ENCODE measurements at regions not wholly inside any gene's neighbourhood (a gene's known extent, or its start where the extent isn't known, plus 50 kb on each side); places are given as distances from the start of the nearest gene placed in this dataset.

DNA sequence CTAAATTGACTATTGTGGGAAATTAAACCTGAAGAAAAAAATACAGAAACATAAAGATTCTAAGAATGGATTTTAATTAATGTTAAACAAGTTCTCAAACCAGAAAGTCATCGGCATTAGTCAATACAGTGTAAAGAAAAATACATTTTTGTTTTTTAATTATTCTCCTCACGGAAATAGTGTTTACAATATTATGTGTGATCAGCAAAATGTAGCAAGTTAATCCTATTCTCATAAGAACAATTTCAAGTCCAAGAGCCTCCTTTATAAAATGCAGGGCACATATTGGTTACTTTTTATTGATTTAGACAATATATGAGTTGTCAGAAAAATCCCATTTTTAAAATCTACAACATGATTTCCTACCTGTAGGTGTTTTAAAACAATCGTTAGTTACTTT lies 158.0 kb upstream of the MGAT4C start:
- TF ChIP-seq, protein P1, sequence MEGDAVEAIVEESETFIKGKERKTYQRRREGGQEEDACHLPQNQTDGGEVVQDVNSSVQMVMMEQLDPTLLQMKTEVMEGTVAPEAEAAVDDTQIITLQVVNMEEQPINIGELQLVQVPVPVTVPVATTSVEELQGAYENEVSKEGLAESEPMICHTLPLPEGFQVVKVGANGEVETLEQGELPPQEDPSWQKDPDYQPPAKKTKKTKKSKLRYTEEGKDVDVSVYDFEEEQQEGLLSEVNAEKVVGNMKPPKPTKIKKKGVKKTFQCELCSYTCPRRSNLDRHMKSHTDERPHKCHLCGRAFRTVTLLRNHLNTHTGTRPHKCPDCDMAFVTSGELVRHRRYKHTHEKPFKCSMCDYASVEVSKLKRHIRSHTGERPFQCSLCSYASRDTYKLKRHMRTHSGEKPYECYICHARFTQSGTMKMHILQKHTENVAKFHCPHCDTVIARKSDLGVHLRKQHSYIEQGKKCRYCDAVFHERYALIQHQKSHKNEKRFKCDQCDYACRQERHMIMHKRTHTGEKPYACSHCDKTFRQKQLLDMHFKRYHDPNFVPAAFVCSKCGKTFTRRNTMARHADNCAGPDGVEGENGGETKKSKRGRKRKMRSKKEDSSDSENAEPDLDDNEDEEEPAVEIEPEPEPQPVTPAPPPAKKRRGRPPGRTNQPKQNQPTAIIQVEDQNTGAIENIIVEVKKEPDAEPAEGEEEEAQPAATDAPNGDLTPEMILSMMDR (IDR thresholded peaks at IDR 0.05): no peak
- TF ChIP-seq EZH2 (IDR thresholded peaks at IDR 0.05; ENCODE audit: borderline replicate concordance, insufficient read depth, low read depth, low read length, poor library complexity, severe bottlenecking): no peak

All from B cell (primary cell).